ENCODE measurements at regions not wholly inside any gene's neighbourhood (a gene's known extent, or its start where the extent isn't known, plus 50 kb on each side); places are given as distances from the start of the nearest gene placed in this dataset.
"Not testable (repeated sequence)": the region's sequence is repeated elsewhere in the genome, so short reads cannot be mapped to it uniquely, and the experiment has no call there.

DNA sequence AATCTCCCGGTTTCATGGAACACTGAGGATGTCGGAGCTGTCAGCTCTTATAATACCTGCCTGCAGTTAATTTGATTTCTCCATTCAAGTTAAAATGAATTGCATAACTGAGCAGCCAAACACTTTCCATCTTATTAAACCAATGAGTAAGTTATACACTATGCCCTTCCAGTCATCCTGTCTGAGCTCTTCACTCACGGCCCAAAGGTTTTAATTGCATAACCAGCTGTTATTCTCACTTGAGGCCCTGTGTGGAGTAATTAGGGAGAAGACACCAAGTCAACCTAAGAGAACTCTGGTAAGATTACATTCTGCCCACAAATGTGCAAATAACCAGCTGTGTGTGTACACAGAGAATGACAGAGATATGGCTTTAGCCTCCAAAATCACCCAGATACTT is 303.5 kb downstream of the TBC1D4 start:
- Histone ChIP-seq H3K27me3 (no peaks in the 10 kb centered on the region), H3K36me3 (no peaks in the 10 kb centered on the region), H3K4me3 (no peak overlapping the region), H3K9ac (ENCODE audit: low read depth in 2 of 2, low read length in 2 of 2) (no peak overlapping the region), H3K4me1 (no peaks in the 10 kb centered on the region), H3K27ac (no peak overlapping the region), H3K9me3 (no peaks in the 10 kb centered on the region)
- intact Hi-C loops (cut with DNase I): no loop called here
- DNase-seq: no peak
- no peak for TF ChIP-seq CTCF (IDR thresholded peaks at IDR 0.05)

- Histone ChIP-seq H3K4me3 (no peak overlapping the region), H3K9me3 (no peaks in the 10 kb centered on the region), H3K27me3 (no peaks in the 10 kb centered on the region), H3K4me1 (no peaks in the 10 kb centered on the region), H3K9ac (ENCODE audit: low read depth in 2 of 2, low read length in 2 of 2) (no peak overlapping the region), H3K36me3 (no peaks in the 10 kb centered on the region), H3K27ac (no peak overlapping the region)
- intact Hi-C loops (cut with DNase I): no loop called here
- no peak for TF ChIP-seq CTCF (IDR thresholded peaks at IDR 0.05)
- no peak for DNase-seq
These were observed 306.4 kb downstream of the TBC1D4 start for GRCh38 chr13:75175575-75175974.

- H3K27me3 ChIP-seq; H3K9ac ChIP-seq (ENCODE audit: low read depth in 2 of 2, low read length in 2 of 2); H3K27ac ChIP-seq; DNase-seq; H3K9me3 ChIP-seq; intact Hi-C loops (cut with DNase I); H3K36me3 ChIP-seq; H3K4me1 ChIP-seq; H3K4me3 ChIP-seq: not testable (repeated sequence)
These were observed 306.9 kb downstream of the TBC1D4 start for GRCh38 chr13:75175097-75175496.

- DNase-seq: no peak
- Histone ChIP-seq H3K4me3 (no peak overlapping the region), H3K9ac (ENCODE audit: low read depth in 2 of 2, low read length in 2 of 2) (no peak overlapping the region), H3K27ac (no peak overlapping the region), H3K9me3 (no peaks in the 10 kb centered on the region), H3K36me3 (no peaks in the 10 kb centered on the region), H3K4me1 (no peaks in the 10 kb centered on the region), H3K27me3 (no peaks in the 10 kb centered on the region)
- intact Hi-C loops (cut with DNase I): no loop called here
- TF ChIP-seq CTCF (IDR thresholded peaks at IDR 0.05): no peak
These were observed 307.5 kb downstream of the TBC1D4 start for GRCh38 chr13:75174481-75174880.

DNA sequence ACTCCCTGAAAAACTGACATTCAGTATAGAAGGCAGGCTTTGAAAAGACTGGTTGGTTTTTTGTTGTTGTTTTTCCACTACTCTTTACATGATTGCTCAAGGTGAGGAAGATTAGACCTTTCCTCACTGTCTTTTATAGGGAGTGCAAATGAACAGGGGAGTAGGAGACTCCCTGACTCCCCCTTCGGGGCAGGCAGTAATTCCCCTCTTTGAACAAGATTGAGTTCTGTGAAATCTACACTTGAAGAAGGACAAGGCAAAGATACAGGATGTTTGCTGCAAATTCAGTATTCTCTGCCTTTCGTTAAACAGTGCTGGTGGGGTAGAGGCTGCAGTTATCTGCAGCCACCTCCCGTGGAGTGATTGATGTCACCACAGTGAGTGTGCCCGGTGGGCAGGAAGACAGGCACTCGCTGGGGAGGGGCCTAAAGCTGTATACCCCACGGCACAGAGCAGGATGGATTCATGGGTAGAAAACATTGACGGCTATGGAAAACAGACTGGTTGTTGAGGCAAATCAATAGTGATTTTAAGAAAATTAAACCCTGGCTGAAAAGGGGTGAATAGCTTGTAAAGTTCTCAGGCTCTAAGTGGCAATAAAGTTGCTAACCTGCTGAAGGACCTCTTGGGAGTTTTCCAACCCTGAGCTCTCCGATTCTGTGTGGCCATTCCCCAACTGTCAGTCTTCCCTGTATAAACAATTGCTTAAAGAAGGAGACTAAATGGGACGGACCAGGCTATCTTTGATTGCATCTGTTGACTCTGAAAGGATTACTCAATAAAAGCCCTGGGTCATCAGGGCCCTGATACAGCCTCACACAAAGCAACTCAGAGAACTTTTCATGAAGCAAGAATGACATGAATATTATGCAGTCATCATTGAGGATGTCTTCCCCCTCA is 308.3 kb downstream of the TBC1D4 start:
- Histone ChIP-seq H3K4me3 (no peak overlapping the region), H3K27ac (no peak overlapping the region), H3K36me3 (no peaks in the 10 kb centered on the region), H3K9me3 (no peaks in the 10 kb centered on the region), H3K9ac (ENCODE audit: low read depth in 2 of 2, low read length in 2 of 2) (no peak overlapping the region), H3K4me1 (no peaks in the 10 kb centered on the region), H3K27me3 (no peaks in the 10 kb centered on the region)
- no peak for DNase-seq
- TF ChIP-seq CTCF (IDR thresholded peaks at IDR 0.05): no peak
- intact Hi-C loops (cut with DNase I): no loop called here

- no peak for DNase-seq
- H3K4me1 ChIP-seq: no peaks in the 10 kb centered on the region
- H3K27me3 ChIP-seq: no peaks in the 10 kb centered on the region
- no peak overlapping the region for H3K9ac ChIP-seq (ENCODE audit: low read depth in 2 of 2, low read length in 2 of 2)
- TF ChIP-seq CTCF (IDR thresholded peaks at IDR 0.05): no peak
- no peak overlapping the region for H3K4me3 ChIP-seq
- no peak overlapping the region for H3K27ac ChIP-seq
- no peaks in the 10 kb centered on the region for H3K9me3 ChIP-seq
- intact Hi-C loops (cut with DNase I): no loop called here
- no peaks in the 10 kb centered on the region for H3K36me3 ChIP-seq
These were observed 311.7 kb downstream of the TBC1D4 start for GRCh38 chr13:75170311-75170710.

Data from colonic mucosa (tissue), 4 donors.